ENCODE measurements at regions not wholly inside any gene's neighbourhood (a gene's known extent, or its start where the extent isn't known, plus 50 kb on each side); places are given as distances from the start of the nearest gene placed in this dataset.

DNA sequence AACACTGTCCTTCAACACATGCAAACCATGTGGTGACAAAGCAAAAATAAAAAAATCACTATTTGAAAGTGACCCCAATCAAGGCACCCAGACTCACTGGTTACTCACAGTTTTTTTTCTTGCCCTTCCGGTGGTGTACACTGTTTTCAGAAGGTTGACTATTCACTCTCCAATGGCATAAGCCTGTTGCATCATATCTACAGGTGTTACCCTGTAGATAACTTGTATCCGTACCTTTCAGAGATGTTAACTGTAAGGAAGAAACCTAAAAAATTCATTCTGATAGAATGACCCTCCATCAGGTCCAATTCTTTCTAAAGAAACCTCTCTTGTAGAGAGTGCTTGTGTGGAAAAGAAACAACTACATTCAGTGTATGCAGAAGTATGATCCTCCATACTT lies 193.6 kb upstream of the RASA1 start:
- H3K79me2 ChIP-seq (ENCODE audit: control insufficient read depth, insufficient read depth, low read length), result no peaks in the 10 kb centered on the region
- no peaks in the 10 kb centered on the region for H3K9me3 ChIP-seq (ENCODE audit: control insufficient read depth, low read depth, low read length)
- no peak overlapping the region for H3K4me2 ChIP-seq (ENCODE audit: control insufficient read depth, extremely low read depth, insufficient read depth, low read depth, low read length)
- H3K9ac ChIP-seq (ENCODE audit: control insufficient read depth, extremely low read depth, insufficient read depth, low read length), result no peak overlapping the region
- H3K4me1 ChIP-seq (ENCODE audit: control insufficient read depth, extremely low read depth, insufficient read depth, low read length), result peaks cover 12% of the 10 kb centered on the region
- TF ChIP-seq EZH2 (IDR thresholded peaks at IDR 0.05; ENCODE audit: low read length), result no peak
- TF ChIP-seq, protein P1, sequence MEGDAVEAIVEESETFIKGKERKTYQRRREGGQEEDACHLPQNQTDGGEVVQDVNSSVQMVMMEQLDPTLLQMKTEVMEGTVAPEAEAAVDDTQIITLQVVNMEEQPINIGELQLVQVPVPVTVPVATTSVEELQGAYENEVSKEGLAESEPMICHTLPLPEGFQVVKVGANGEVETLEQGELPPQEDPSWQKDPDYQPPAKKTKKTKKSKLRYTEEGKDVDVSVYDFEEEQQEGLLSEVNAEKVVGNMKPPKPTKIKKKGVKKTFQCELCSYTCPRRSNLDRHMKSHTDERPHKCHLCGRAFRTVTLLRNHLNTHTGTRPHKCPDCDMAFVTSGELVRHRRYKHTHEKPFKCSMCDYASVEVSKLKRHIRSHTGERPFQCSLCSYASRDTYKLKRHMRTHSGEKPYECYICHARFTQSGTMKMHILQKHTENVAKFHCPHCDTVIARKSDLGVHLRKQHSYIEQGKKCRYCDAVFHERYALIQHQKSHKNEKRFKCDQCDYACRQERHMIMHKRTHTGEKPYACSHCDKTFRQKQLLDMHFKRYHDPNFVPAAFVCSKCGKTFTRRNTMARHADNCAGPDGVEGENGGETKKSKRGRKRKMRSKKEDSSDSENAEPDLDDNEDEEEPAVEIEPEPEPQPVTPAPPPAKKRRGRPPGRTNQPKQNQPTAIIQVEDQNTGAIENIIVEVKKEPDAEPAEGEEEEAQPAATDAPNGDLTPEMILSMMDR (optimal IDR thresholded peaks at IDR 0.05 in 1 of 3, IDR thresholded peaks at IDR 0.05 in 1 of 3, conservative IDR thresholded peaks at IDR 0.05 in 1 of 3; ENCODE audit: extremely low read depth in 1 of 3, insufficient read depth in 2 of 3, low read length in 3 of 3), result no peak
- DNase-seq (ENCODE audit: low read depth, low spot score) (no peak), FAIRE-seq (no peak)
- no peaks in the 10 kb centered on the region for H3K27me3 ChIP-seq (ENCODE audit: control insufficient read depth, extremely low read depth, insufficient read depth, low read length)
- dilution Hi-C loops (cut with MboI; ENCODE audit: extremely low pct_ligation_motif_present, low sequenced_read_pairs), result no loop called here
- no peaks in the 10 kb centered on the region for H3K36me3 ChIP-seq (ENCODE audit: control insufficient read depth in 2 of 2, extremely low read depth in 1 of 2, insufficient read depth in 2 of 2, low read length in 2 of 2)
- no peak overlapping the region for H3K4me3 ChIP-seq (ENCODE audit: control insufficient read depth in 2 of 3, extremely low read depth in 1 of 3, insufficient read depth in 2 of 3, low read depth in 1 of 3, low read length in 3 of 3)
- H3K9me1 ChIP-seq (ENCODE audit: control insufficient read depth, extremely low read depth, insufficient read depth, low read length), result no peaks in the 10 kb centered on the region
- H3K27ac ChIP-seq (ENCODE audit: control insufficient read depth, insufficient read depth, low read length), result no peak overlapping the region
- no peak overlapping the region for H2AFZ ChIP-seq (ENCODE audit: control insufficient read depth, low read length)
- no peaks in the 10 kb centered on the region for H4K20me1 ChIP-seq (ENCODE audit: control insufficient read depth, extremely low read depth, insufficient read depth, low read length)

DNA sequence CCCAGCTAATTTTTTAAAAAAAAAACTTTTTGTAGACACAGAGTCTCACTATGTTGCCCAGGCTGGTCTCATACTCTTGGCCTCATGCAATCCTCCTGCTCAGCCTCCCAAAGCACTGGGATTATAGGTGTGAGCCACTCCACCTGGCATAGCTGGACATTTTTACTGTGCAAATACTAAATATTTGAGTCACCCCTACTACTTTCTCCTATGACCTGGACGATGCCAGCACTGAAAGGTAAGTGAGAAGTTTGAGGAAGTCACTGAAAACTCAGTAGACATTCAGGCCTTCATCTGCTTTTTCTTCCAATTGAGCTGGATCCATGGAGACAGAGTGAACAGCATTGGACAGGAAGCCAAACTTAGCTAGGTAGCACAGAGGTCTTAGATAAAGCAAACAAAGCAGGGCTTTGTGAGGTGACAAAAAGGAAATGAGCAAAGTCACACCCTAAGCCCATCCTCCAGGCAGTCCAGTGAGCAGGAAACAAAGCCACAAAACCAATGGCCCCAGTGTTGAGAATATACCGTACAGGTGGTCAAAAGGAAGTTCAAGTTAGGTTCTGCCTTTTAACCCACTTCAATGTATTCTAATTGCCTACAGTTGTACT lies 192.6 kb upstream of the RASA1 start:
- dilution Hi-C loops (cut with MboI; ENCODE audit: extremely low pct_ligation_motif_present, low sequenced_read_pairs), result no loop called here
- Histone ChIP-seq H3K9me3 (ENCODE audit: control insufficient read depth, low read depth, low read length) (no peaks in the 10 kb centered on the region), H3K9me1 (ENCODE audit: control insufficient read depth, extremely low read depth, insufficient read depth, low read length) (no peaks in the 10 kb centered on the region), H3K4me2 (ENCODE audit: control insufficient read depth, extremely low read depth, insufficient read depth, low read depth, low read length) (no peak overlapping the region), H4K20me1 (ENCODE audit: control insufficient read depth, extremely low read depth, insufficient read depth, low read length) (no peaks in the 10 kb centered on the region), H3K4me3 (ENCODE audit: control insufficient read depth in 2 of 3, extremely low read depth in 1 of 3, insufficient read depth in 2 of 3, low read depth in 1 of 3, low read length in 3 of 3) (no peak overlapping the region), H3K27me3 (ENCODE audit: control insufficient read depth, extremely low read depth, insufficient read depth, low read length) (no peaks in the 10 kb centered on the region), H3K9ac (ENCODE audit: control insufficient read depth, extremely low read depth, insufficient read depth, low read length) (no peak overlapping the region), H3K36me3 (ENCODE audit: control insufficient read depth in 2 of 2, extremely low read depth in 1 of 2, insufficient read depth in 2 of 2, low read length in 2 of 2) (no peaks in the 10 kb centered on the region), H3K27ac (ENCODE audit: control insufficient read depth, insufficient read depth, low read length) (no peak overlapping the region), H3K4me1 (ENCODE audit: control insufficient read depth, extremely low read depth, insufficient read depth, low read length) (peaks cover 9% of the 10 kb centered on the region), H3K79me2 (ENCODE audit: control insufficient read depth, insufficient read depth, low read length) (no peaks in the 10 kb centered on the region), H2AFZ (ENCODE audit: control insufficient read depth, low read length) (peak overlapping the region; percentile 20)
- no peak for TF ChIP-seq EZH2 (IDR thresholded peaks at IDR 0.05; ENCODE audit: low read length)
- TF ChIP-seq, protein P1 (optimal IDR thresholded peaks at IDR 0.05 in 1 of 3, IDR thresholded peaks at IDR 0.05 in 1 of 3, conservative IDR thresholded peaks at IDR 0.05 in 1 of 3; ENCODE audit: extremely low read depth in 1 of 3, insufficient read depth in 2 of 3, low read length in 3 of 3), result no peak
- DNase-seq (ENCODE audit: low read depth, low spot score) (no peak), FAIRE-seq (peak; percentile 76)
